Activated gamma-delta T cell (primary cell): ENCODE measurements at regions not wholly inside any gene's neighbourhood (a gene's known extent, or its start where the extent isn't known, plus 50 kb on each side); places are given as distances from the start of the nearest gene placed in this dataset.

Experiments
- DNase-seq: peaks from one replicate; lab custom pipeline; 2025; lab: John Stamatoyannopoulos, UW

GRCh38 chr4:136927172-136927571, 605.1 kb downstream of the PCDH18 start:
- DNase-seq, result no peak

GRCh38 chr4:136925203-136925602, 607.1 kb downstream of the PCDH18 start:
- no peak for DNase-seq

GRCh38 chr4:136922066-136922465, 610.2 kb downstream of the PCDH18 start:
- DNase-seq, result no peak

GRCh38 chr4:136920092-136920881, 612.0 kb downstream of the PCDH18 start:
- DNase-seq, result no peak

- no peak for DNase-seq
Observed at GRCh38 chr4:136918772-136919171, 613.5 kb downstream of the PCDH18 start.

- no peak for DNase-seq
Observed at GRCh38 chr4:136917312-136918110, 614.8 kb downstream of the PCDH18 start.

- no peak for DNase-seq
Observed at GRCh38 chr4:136909626-136910025, 622.7 kb downstream of the PCDH18 start.

- no peak for DNase-seq
Observed at GRCh38 chr4:136908122-136908521, 624.2 kb downstream of the PCDH18 start.

- no peak for DNase-seq
Observed at GRCh38 chr4:136900696-136901095, 631.6 kb downstream of the PCDH18 start.

GRCh38 chr4:136898590-136899248, 633.6 kb downstream of the PCDH18 start:
- DNase-seq, result no peak

GRCh38 chr4:136893573-136893972, 638.7 kb downstream of the PCDH18 start:
- no peak for DNase-seq

GRCh38 chr4:136881666-136882065, 650.6 kb downstream of the PCDH18 start:
- DNase-seq, result no peak

- DNase-seq, result no peak
Observed at GRCh38 chr4:136873555-136873954, 658.7 kb downstream of the PCDH18 start.

GRCh38 chr4:136867465-136867864, 664.8 kb downstream of the PCDH18 start:
- DNase-seq, result no peak

GRCh38 chr4:136865526-136865925, 666.8 kb downstream of the PCDH18 start:
- no peak for DNase-seq

GRCh38 chr4:136864604-136865185, 667.6 kb downstream of the PCDH18 start:
- DNase-seq, result no peak

- DNase-seq, result no peak
Observed at GRCh38 chr4:136863756-136864155, 668.5 kb downstream of the PCDH18 start.

- no peak for DNase-seq
Observed at GRCh38 chr4:136862653-136863052, 669.6 kb downstream of the PCDH18 start.

GRCh38 chr4:136861091-136861490, 671.2 kb downstream of the PCDH18 start:
- no peak for DNase-seq

GRCh38 chr4:136858903-136859302, 673.4 kb downstream of the PCDH18 start:
- DNase-seq, result no peak

- DNase-seq, result no peak
Observed at GRCh38 chr4:136855886-136856285, 676.4 kb downstream of the PCDH18 start.

- DNase-seq, result no peak
Observed at GRCh38 chr4:136850446-136850845, 681.8 kb downstream of the PCDH18 start.
